ENCODE measurements at regions not wholly inside any gene's neighbourhood (a gene's known extent, or its start where the extent isn't known, plus 50 kb on each side); places are given as distances from the start of the nearest gene placed in this dataset.

DNA sequence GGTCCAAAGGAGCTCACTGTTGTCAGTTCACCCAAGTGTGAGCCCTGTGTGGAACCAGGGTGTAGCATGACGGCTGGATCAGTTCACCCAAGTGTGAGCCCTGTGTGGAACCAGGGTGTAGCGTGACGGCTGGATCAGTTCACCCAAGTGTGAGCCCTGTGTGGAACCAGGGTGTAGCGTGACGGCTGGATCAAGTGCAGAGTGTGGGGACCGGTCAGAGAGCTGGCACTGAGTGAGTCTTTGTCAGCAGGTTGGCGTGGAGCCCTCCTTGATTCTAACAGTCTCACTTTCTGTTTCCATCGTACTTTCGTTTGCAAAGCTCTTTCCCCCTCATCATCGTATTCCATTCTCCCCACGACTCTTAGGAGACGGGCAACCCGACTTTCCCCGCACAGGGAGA is 57.9 kb upstream of the DLG1 start:
- TF ChIP-seq, protein P1, sequence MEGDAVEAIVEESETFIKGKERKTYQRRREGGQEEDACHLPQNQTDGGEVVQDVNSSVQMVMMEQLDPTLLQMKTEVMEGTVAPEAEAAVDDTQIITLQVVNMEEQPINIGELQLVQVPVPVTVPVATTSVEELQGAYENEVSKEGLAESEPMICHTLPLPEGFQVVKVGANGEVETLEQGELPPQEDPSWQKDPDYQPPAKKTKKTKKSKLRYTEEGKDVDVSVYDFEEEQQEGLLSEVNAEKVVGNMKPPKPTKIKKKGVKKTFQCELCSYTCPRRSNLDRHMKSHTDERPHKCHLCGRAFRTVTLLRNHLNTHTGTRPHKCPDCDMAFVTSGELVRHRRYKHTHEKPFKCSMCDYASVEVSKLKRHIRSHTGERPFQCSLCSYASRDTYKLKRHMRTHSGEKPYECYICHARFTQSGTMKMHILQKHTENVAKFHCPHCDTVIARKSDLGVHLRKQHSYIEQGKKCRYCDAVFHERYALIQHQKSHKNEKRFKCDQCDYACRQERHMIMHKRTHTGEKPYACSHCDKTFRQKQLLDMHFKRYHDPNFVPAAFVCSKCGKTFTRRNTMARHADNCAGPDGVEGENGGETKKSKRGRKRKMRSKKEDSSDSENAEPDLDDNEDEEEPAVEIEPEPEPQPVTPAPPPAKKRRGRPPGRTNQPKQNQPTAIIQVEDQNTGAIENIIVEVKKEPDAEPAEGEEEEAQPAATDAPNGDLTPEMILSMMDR (IDR thresholded peaks at IDR 0.05) = no peak
- no peak for TF ChIP-seq EZH2 (IDR thresholded peaks at IDR 0.05; ENCODE audit: borderline replicate concordance, insufficient read depth, low read depth, low read length, poor library complexity, severe bottlenecking)

Data from B cell (primary cell).